ENCODE measurements at regions not wholly inside any gene's neighbourhood (a gene's known extent, or its start where the extent isn't known, plus 50 kb on each side); places are given as distances from the start of the nearest gene placed in this dataset.

DNA sequence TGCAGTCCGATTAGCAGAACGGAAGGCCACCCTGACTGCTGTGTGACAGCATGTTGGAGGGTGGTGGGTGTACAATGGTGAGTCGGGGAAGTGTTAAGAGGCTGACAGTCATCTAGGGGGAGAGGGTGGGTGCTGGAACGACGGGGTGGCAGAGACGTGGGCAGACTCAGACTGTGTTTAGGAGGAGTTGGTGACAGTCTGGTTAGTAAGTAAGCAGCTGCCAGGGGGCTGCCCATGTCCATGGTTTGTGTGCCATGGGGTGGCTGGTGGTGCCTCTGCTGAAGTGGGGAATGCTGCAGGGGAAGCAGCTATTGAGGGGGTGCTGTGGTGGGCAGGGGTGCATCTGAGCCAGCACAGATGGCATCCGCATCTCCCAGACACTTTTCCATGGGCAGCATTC lies 51.3 kb upstream of the BOD1 start:
- Mint-ChIP-seq H3K4me1 (peaks cover 40% of the 10 kb centered on the region), H3K27me3 (ENCODE audit: low read depth, poor library complexity) (peaks cover 3% of the 10 kb centered on the region), H3K36me3 (ENCODE audit: low read depth) (peaks cover 15% of the 10 kb centered on the region), H3K9me3 (peaks cover 44% of the 10 kb centered on the region), H3K4me3 (no peak overlapping the region), H3K27ac (no peak overlapping the region)
- TF ChIP-seq CTCF (IDR thresholded peaks at IDR 0.05), result no peak
- no peak for DNase-seq

DNA sequence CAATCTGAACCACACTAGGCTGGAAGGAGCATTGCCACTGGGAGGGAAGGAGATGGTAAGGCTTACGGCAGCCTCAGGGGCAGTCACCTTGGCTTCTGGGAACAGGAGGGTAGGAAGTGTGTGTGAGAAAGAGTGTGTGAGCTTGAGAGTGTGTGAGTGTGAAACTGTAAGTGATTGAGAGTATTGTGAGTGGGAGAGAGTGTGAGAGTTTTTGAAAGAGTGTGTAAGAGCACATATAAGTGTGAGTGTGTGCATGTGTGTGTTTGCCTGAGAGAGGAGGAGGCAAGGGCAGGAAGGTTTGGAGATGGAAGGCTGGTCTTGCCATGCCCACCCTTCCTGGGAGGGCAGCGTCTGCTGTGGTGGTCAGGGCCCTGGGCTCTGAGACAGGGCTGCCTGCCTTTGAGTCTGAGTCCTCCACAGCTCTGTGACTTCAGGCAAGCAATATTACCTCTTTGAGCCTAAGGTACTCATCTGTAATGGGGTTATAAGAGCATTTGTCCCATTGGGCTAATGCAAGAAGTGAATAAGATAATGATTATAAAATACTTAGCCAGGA lies 51.9 kb upstream of the BOD1 start:
- H3K27ac Mint-ChIP-seq, result no peak overlapping the region
- peaks cover 3% of the 10 kb centered on the region for H3K27me3 Mint-ChIP-seq (ENCODE audit: low read depth, poor library complexity)
- H3K4me3 Mint-ChIP-seq, result no peak overlapping the region
- H3K36me3 Mint-ChIP-seq (ENCODE audit: low read depth), result peaks cover 15% of the 10 kb centered on the region
- H3K4me1 Mint-ChIP-seq, result peaks cover 46% of the 10 kb centered on the region
- peaks cover 44% of the 10 kb centered on the region for H3K9me3 Mint-ChIP-seq
- no peak for DNase-seq
- TF ChIP-seq CTCF (IDR thresholded peaks at IDR 0.05), result no peak

DNA sequence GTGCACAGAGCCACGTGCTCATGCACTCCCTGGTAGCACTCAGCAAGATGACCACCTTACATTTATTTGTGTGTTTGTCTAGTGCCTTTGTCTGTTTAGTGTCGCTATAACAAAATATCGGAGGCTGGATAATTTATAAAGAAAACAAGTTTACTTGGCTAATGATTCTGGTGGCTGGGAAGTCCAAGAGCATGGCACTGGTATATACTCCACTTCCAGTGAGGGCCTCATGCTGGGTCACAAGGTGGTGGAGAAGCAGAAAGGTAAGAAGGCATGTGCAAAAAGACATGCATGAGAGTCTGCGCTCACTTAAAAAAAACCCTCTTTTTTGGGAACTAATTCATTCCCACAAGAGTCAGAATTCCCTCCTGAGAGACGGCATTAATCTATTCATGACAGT lies 52.5 kb upstream of the BOD1 start:
- H3K27me3 Mint-ChIP-seq (ENCODE audit: low read depth, poor library complexity), result peaks cover 5% of the 10 kb centered on the region
- H3K36me3 Mint-ChIP-seq (ENCODE audit: low read depth), result peaks cover 15% of the 10 kb centered on the region
- H3K9me3 Mint-ChIP-seq, result peaks cover 44% of the 10 kb centered on the region
- H3K4me1 Mint-ChIP-seq, result peaks cover 52% of the 10 kb centered on the region
- DNase-seq, result no peak
- H3K27ac Mint-ChIP-seq, result no peak overlapping the region
- no peak overlapping the region for H3K4me3 Mint-ChIP-seq
- no peak for TF ChIP-seq CTCF (IDR thresholded peaks at IDR 0.05)

- Mint-ChIP-seq H3K4me3 (no peak overlapping the region), H3K9me3 (peaks cover 48% of the 10 kb centered on the region), H3K27ac (no peak overlapping the region), H3K27me3 (ENCODE audit: low read depth, poor library complexity) (peaks cover 5% of the 10 kb centered on the region), H3K4me1 (peaks cover 54% of the 10 kb centered on the region), H3K36me3 (ENCODE audit: low read depth) (peaks cover 15% of the 10 kb centered on the region)
- no peak for DNase-seq
- no peak for TF ChIP-seq CTCF (IDR thresholded peaks at IDR 0.05)
These were observed 53.0 kb upstream of the BOD1 start for GRCh38 chr5:173669483-173669882.

DNA sequence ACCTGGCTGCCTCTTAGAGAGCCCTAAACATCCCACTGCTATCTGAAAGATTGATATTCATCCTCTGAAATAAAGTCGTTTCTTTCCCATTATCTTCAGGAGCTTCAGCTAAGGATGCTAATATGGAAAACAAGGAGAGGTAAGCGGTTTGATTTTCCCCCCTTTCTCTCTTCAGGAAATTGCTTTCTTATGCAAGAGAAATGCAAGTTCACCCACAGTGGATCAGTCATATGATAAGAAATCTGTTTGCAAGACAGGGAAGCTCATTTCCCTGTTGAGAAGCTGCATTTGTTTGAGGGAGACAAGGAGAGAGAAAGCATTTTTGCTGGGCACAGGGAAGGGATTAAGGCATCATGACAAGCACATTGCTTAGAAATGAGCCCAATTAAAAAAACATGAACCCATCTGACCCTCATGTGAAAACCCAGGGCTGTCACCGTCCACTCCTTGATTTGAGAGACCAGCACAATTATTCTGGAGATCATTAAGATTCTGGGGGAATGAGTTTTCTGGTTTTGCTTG lies 53.7 kb upstream of the BOD1 start:
- Mint-ChIP-seq H3K27me3 (ENCODE audit: low read depth, poor library complexity) (peaks cover 9% of the 10 kb centered on the region), H3K9me3 (peaks cover 52% of the 10 kb centered on the region), H3K4me3 (no peak overlapping the region), H3K27ac (no peak overlapping the region), H3K36me3 (ENCODE audit: low read depth) (peaks cover 15% of the 10 kb centered on the region), H3K4me1 (peaks cover 54% of the 10 kb centered on the region)
- DNase-seq, result no peak
- no peak for TF ChIP-seq CTCF (IDR thresholded peaks at IDR 0.05)

DNA sequence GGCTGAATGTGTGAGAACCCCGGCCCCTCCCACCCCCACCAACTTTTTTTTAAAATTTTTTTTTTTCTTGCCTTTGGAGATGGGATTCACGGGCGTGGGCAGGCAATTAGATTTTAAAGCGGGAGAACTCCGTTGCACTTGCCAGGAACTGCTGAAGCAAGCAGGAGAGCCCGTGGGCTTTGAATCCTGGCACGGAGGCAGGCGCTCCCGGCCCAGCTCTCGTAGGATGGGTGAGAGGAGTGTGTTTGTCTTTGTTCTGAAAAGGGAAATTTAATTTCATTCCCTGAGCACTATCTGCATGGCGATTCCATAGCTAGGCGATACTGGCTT lies 54.3 kb upstream of the BOD1 start:
- Mint-ChIP-seq H3K36me3 (ENCODE audit: low read depth) (peaks cover 15% of the 10 kb centered on the region), H3K4me1 (peaks cover 54% of the 10 kb centered on the region), H3K4me3 (no peak overlapping the region), H3K27ac (no peak overlapping the region), H3K27me3 (ENCODE audit: low read depth, poor library complexity) (peaks cover 9% of the 10 kb centered on the region), H3K9me3 (peaks cover 53% of the 10 kb centered on the region)
- no peak for TF ChIP-seq CTCF (IDR thresholded peaks at IDR 0.05)
- DNase-seq, result no peak
